K562 (cell line): ENCODE measurements at regions not wholly inside any gene's neighbourhood (a gene's known extent, or its start where the extent isn't known, plus 50 kb on each side); places are given as distances from the start of the nearest gene placed in this dataset.

Experiments
- ATAC-seq: fragments of 200-7000 bp; cut with Tn5 transposase; 3 replicates; pipeline ENCODE4 v1.9.1; 2020; ENCODE audit warnings: moderate library complexity
- BruUV-seq: library from RNA; stranded (reverse); fragments of 400-500 nt; replicated peaks from 2 replicates; lab custom pipeline; 2021; lab: Mats Ljungman, UMichigan
- CTCF ChIA-PET: fragments of 300-600 bp; formaldehyde crosslinking; extraction: SDS; loops from one replicate; lab custom pipeline; 2021; ENCODE audit warnings: low intra/inter-chr PET ratio; lab: Yijun Ruan, JAX
- POLR2A ChIA-PET: fragments of 300-600, 350-650 bp; sonication (Branson Sonifier 250); formaldehyde crosslinking; extraction: SDS; loops from one replicate; lab custom pipeline; 2021; ENCODE audit warnings: antibody characterized with exemption, inconsistent platforms; lab: Yijun Ruan, JAX
- DNase-seq, 4 experiments: peaks; one replicate each; pipeline versions ENCODE4 v3.0.0 to v3.0.0-alpha.2; 2011 to 2018; ENCODE audit warnings: low spot score in 3 of 4, mixed read lengths in 3 of 4; ENCODE audit errors: extremely low read depth in 1 of 4
- FAIRE-seq: peaks from 2 replicates; lab custom pipeline; 2011; peaks lifted over from hg19 to GRCh38; lab: Jason Lieb, UNC
- H2AFZ ChIP-seq: 2 replicates; pipeline ENCODE4 v1.6.0; 2011; ENCODE audit warnings: low read depth, low read length, control low read depth, inconsistent platforms
- H3K27ac ChIP-seq: fragments of 200-600 bp; 3 replicates; pipeline ENCODE4 v1.8.0; 2011; ENCODE audit warnings: low read depth, mild to moderate bottlenecking, control low read depth, inconsistent platforms, low read length, moderate library complexity, mixed read lengths; ENCODE audit errors: extremely low read depth
- H3K27me3 ChIP-seq, 2 experiments: fragments of 300-600 bp in 1 of 2; 2 replicates in 1 of 2; 3 replicates in 1 of 2; pipeline versions ENCODE4 v1.6.0 to v1.8.0; 2011; ENCODE audit warnings: inconsistent platforms in 2 of 2, low read length in 2 of 2, mild to moderate bottlenecking in 1 of 2, mixed read lengths in 1 of 2, moderate library complexity in 1 of 2; ENCODE audit not compliant: control insufficient read depth in 2 of 2, insufficient read depth in 2 of 2
- H3K36me3 ChIP-seq: fragments of 300-600 bp; 3 replicates; pipeline ENCODE4 v1.8.0; 2011; ENCODE audit warnings: mild to moderate bottlenecking, low read length, inconsistent platforms; ENCODE audit not compliant: control insufficient read depth, insufficient read depth
- H3K4me1 ChIP-seq, 2 experiments: fragments of 200-600 bp in 1 of 2; replicated peaks in 1 of 2; 2 replicates in 1 of 2; 3 replicates in 1 of 2; pipeline versions ENCODE4 v1.5.1 to v1.8.0; 2011; ENCODE audit warnings: inconsistent platforms in 2 of 2, low read length in 2 of 2, mild to moderate bottlenecking in 1 of 2, mixed read lengths in 1 of 2, moderate library complexity in 1 of 2; ENCODE audit not compliant: control insufficient read depth in 2 of 2, insufficient read depth in 2 of 2
- H3K4me2 ChIP-seq: 2 replicates; pipeline ENCODE4 v1.6.1; 2011; ENCODE audit warnings: low read length, control low read depth, inconsistent platforms, mixed read lengths; ENCODE audit not compliant: insufficient read depth
- H3K4me3 ChIP-seq: fragments of 200-600 bp; sonication (generic), shearing (Covaris generic); 2 replicates; pipeline ENCODE4 v1.5.1; 2016; ENCODE audit warnings: control low read depth, inconsistent platforms
- H3K79me2 ChIP-seq: fragments of 200-600 bp; 3 replicates; pipeline ENCODE4 v1.8.0; 2011; ENCODE audit warnings: low read length, inconsistent platforms; ENCODE audit not compliant: control insufficient read depth, insufficient read depth
- H3K9ac ChIP-seq, 2 experiments: 2 replicates each; pipeline versions ENCODE4 v1.6.0 to v1.6.1; 2011; ENCODE audit warnings: low read depth in 2 of 2, low read length in 2 of 2, control low read depth in 1 of 2, inconsistent platforms in 1 of 2, mild to moderate bottlenecking in 1 of 2, mixed read lengths in 1 of 2; ENCODE audit not compliant: insufficient read depth in 1 of 2
- H3K9me1 ChIP-seq: one replicate; pipeline ENCODE4 v1.6.0; 2011; ENCODE audit warnings: inconsistent platforms, mild to moderate bottlenecking, low read length, moderate library complexity; ENCODE audit not compliant: control insufficient read depth, insufficient read depth
- H3K9me3 ChIP-seq: replicated peaks from 2 replicates; pipeline ENCODE4 v1.5.1; 2011; ENCODE audit warnings: low read depth, low read length, inconsistent platforms; ENCODE audit not compliant: control insufficient read depth, insufficient read depth
- H4K20me1 ChIP-seq: replicated peaks from 2 replicates; pipeline ENCODE4 v1.6.1; 2011; ENCODE audit warnings: low read length, inconsistent platforms, mixed read lengths; ENCODE audit not compliant: control insufficient read depth, insufficient read depth
- ATF2 ChIP-seq: sonication (generic); formaldehyde crosslinking; IDR thresholded peaks from 2 replicates; pipeline ENCODE4 v1.8.1; 2022; ENCODE audit warnings: missing genetic modification reagents
- ERF ChIP-seq: fragments of 450-650 bp; formaldehyde crosslinking; IDR thresholded peaks from 2 replicates; pipeline ENCODE4 v1.4.0; 2020; ENCODE audit warnings: mild to moderate bottlenecking, mixed read lengths
- GTF2B ChIP-seq: IDR thresholded peaks from 2 replicates; pipeline ENCODE4 v1.6.1; 2011; ENCODE audit not compliant: insufficient read length; ENCODE audit errors: extremely low read depth
- KLF13 ChIP-seq: fragments of 450-650 bp; IDR thresholded peaks from 2 replicates; pipeline ENCODE4 v1.6.1; 2016; ENCODE audit warnings: missing genetic modification characterization, low read depth, mild to moderate bottlenecking, missing compliant biosample characterization, moderate library complexity, borderline replicate concordance
- L3MBTL2 ChIP-seq: fragments of 450-650 bp; IDR thresholded peaks from 2 replicates; pipeline ENCODE4 v1.6.1; 2016; ENCODE audit warnings: mild to moderate bottlenecking, moderate library complexity
- RFX1 ChIP-seq: fragments of 450-650 bp; IDR thresholded peaks from 2 replicates; pipeline ENCODE4 v1.6.1; 2016; ENCODE audit warnings: mild to moderate bottlenecking, moderate library complexity
- SLC30A9 ChIP-seq: fragments of 250-450 bp; sonication (Bioruptor Pico); IDR thresholded peaks from 2 replicates; pipeline ENCODE4 v1.8.0; 2022; ENCODE audit warnings: mild to moderate bottlenecking, moderate library complexity
- TEAD1 ChIP-seq, 2 experiments: fragments of 450-650 bp in 1 of 2; sonication (generic) in 1 of 2; formaldehyde crosslinking; IDR thresholded peaks; 2 replicates each; pipeline versions ENCODE4 v1.4.0 to v1.8.0; 2020 to 2022; ENCODE audit warnings: mild to moderate bottlenecking in 2 of 2, missing genetic modification reagents in 1 of 2
- ZNF347 ChIP-seq: fragments of 450-650 bp; formaldehyde crosslinking; IDR thresholded peaks from 2 replicates; pipeline ENCODE4 v1.4.0; 2020; ENCODE audit warnings: low read depth, mild to moderate bottlenecking, moderate library complexity
- ZNF717 ChIP-seq: fragments of 250-450 bp; sonication (Bioruptor Pico); IDR thresholded peaks from 2 replicates; pipeline ENCODE4 v1.5.0; 2021
- WGBS: fragments of 100-300 bp; shearing (Covaris generic); methylation state at CpG from one replicate; pipeline ENCODE4 v1.1.6; 2016; ENCODE audit warnings: low coverage, mixed read lengths; ENCODE audit not compliant: insufficient coverage; ENCODE audit errors: missing lambda C conversion rate; 5-methylcytosine and 5-hydroxymethylcytosine counted together
- in situ Hi-C: fragments of 300-500 bp; cut with MboI; formaldehyde crosslinking; loops from 4 replicates; pipeline ENCODE4 v1.15.0; 2018; ENCODE audit warnings: inconsistent platforms, mixed read lengths
- intact Hi-C: fragments of 100-400 bp; cut with micrococcal nuclease; formaldehyde crosslinking; loops from 2 replicates; pipeline ENCODE4 v1.14.2; 2022
- TF ChIP-seq, protein P1 (sequence below): sonication (generic); formaldehyde crosslinking; IDR thresholded peaks from 2 replicates; pipeline ENCODE4 v1.8.0; 2022; ENCODE audit warnings: mild to moderate bottlenecking, missing genetic modification reagents

DNA sequence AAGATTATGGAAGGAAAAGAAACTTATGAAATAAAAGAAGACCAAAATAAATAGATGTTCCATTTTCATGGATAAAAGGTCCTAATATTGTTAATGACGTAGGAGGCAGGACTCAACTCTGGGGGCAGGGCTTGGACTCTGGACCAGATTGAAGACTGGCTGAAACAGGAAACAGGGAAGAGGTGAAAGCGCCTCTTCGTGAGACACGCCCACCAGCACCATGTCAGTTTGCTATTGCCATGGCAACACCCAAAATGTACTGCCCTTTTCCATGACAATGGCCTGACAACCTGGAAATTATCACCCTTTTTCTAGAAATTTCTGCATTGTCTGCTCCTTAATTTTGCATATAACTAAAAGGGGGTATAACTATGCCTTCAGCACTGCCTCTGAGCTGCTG, 1522.2 kb downstream of the TBC1D22A start:
- no peak for FAIRE-seq
- H3K9ac ChIP-seq, result no peak overlapping the region
- in situ Hi-C loops, result no loop called here
- H3K27ac ChIP-seq, result no peak overlapping the region
- no TSS peak for BruUV-seq
- H3K36me3 ChIP-seq, result no peaks in the 10 kb centered on the region
- no peaks in the 10 kb centered on the region for H4K20me1 ChIP-seq
- DNase-seq, result no peak
- no peak overlapping the region for H3K4me2 ChIP-seq
- no peaks in the 10 kb centered on the region for H3K27me3 ChIP-seq
- WGBS, result 6% methylated on average over 3 of the region's 4 CpGs
- CTCF ChIA-PET, result no interaction called here
- no peak overlapping the region for H3K4me3 ChIP-seq
- ATAC-seq, result no peak
- TF ChIP-seq KLF13 (tag) (no peak), ZNF347 (no peak), RFX1 (peak; percentile 59)
- POLR2A ChIA-PET, result no interaction called here
- H3K9me1 ChIP-seq, result no peaks in the 10 kb centered on the region
- no peaks in the 10 kb centered on the region for H3K9me3 ChIP-seq
- no peaks in the 10 kb centered on the region for H3K79me2 ChIP-seq
- intact Hi-C loops, result no loop called here
- no peaks in the 10 kb centered on the region for H3K4me1 ChIP-seq
- H2AFZ ChIP-seq, result no peak overlapping the region

GRCh38 chr22:48282804-48283203, 1520.4 kb downstream of the TBC1D22A start:
- Histone ChIP-seq H4K20me1 (no peaks in the 10 kb centered on the region), H3K9me1 (no peaks in the 10 kb centered on the region), H3K4me1 (no peaks in the 10 kb centered on the region), H3K4me2 (no peak overlapping the region), H3K9me3 (no peaks in the 10 kb centered on the region), H3K4me3 (no peak overlapping the region), H3K9ac (no peak overlapping the region), H3K27ac (no peak overlapping the region), H3K79me2 (no peaks in the 10 kb centered on the region), H3K36me3 (no peaks in the 10 kb centered on the region), H3K27me3 (peaks cover 0 to 7% of the 10 kb centered on the region in 2 experiments; a peak in 1 of 5 replicates), H2AFZ (no peak overlapping the region)
- DNase-seq (no peak), ATAC-seq (no peak), FAIRE-seq (no peak)
- POLR2A ChIA-PET, result no interaction called here
- in situ Hi-C loops, result no loop called here
- no CpG with 5 or more reads among the region's 2 CpGs for WGBS
- no TSS peak for BruUV-seq
- intact Hi-C loops, result no loop called here
- CTCF ChIA-PET, result no interaction called here
- TF ChIP-seq ZNF717 (CRISPR knock-in tag) (no peak), GTF2B (no peak), ERF (CRISPR knock-in tag) (no peak), ATF2 (CRISPR knock-in tag) (no peak), L3MBTL2 (no peak), SLC30A9 (CRISPR knock-in tag) (no peak), TEAD1 (CRISPR knock-in tag; IDR thresholded peaks at IDR 0.05) (no peak)
- TF ChIP-seq, protein P1, sequence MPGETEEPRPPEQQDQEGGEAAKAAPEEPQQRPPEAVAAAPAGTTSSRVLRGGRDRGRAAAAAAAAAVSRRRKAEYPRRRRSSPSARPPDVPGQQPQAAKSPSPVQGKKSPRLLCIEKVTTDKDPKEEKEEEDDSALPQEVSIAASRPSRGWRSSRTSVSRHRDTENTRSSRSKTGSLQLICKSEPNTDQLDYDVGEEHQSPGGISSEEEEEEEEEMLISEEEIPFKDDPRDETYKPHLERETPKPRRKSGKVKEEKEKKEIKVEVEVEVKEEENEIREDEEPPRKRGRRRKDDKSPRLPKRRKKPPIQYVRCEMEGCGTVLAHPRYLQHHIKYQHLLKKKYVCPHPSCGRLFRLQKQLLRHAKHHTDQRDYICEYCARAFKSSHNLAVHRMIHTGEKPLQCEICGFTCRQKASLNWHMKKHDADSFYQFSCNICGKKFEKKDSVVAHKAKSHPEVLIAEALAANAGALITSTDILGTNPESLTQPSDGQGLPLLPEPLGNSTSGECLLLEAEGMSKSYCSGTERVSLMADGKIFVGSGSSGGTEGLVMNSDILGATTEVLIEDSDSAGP, result no peak
